GM23248 (cell line): ENCODE measurements at regions not wholly inside any gene's neighbourhood (a gene's known extent, or its start where the extent isn't known, plus 50 kb on each side); places are given as distances from the start of the nearest gene placed in this dataset.
A peak's percentile ranks its signal among the peaks of the same experiment; 100 is the strongest.

Experiments
- DNase-seq: peaks from one replicate; pipeline ENCODE4 v3.0.0-alpha.2; 2015
- H2AFZ ChIP-seq: fragments of 200-600 bp; sonication (generic); 2 replicates; pipeline ENCODE4 v1.6.1; 2016; ENCODE audit warnings: antibody characterized with exemption
- H3F3A ChIP-seq: fragments of 200-600 bp; sonication (generic); 2 replicates; pipeline ENCODE4 v1.6.1; 2016; ENCODE audit warnings: mild to moderate bottlenecking, antibody characterized with exemption, mixed run types; ENCODE audit not compliant: insufficient read depth
- H3K27ac ChIP-seq: fragments of 200-600 bp; sonication (generic); 2 replicates; pipeline ENCODE4 v1.5.1; 2016; ENCODE audit warnings: mild to moderate bottlenecking
- H3K27me3 ChIP-seq: fragments of 200-600 bp; sonication (generic); replicated peaks from 2 replicates; pipeline ENCODE4 v1.6.1; 2016; ENCODE audit warnings: mild to moderate bottlenecking; ENCODE audit not compliant: insufficient read depth
- H3K36me3 ChIP-seq: fragments of 200-600 bp; sonication (generic); 2 replicates; pipeline ENCODE4 v1.6.1; 2016; ENCODE audit warnings: low read depth, mild to moderate bottlenecking
- H3K4me1 ChIP-seq: fragments of 200-600 bp; sonication (generic); 2 replicates; pipeline ENCODE4 v1.6.1; 2016; ENCODE audit warnings: mild to moderate bottlenecking; ENCODE audit not compliant: insufficient read depth
- H3K4me2 ChIP-seq: fragments of 200-600 bp; sonication (generic); one replicate; pipeline ENCODE4 v1.6.1; 2016; ENCODE audit warnings: mild to moderate bottlenecking; ENCODE audit not compliant: unreplicated experiment
- H3K4me3 ChIP-seq: fragments of 200-600 bp; sonication (generic); 2 replicates; pipeline ENCODE4 v1.5.1; 2016; ENCODE audit warnings: mild to moderate bottlenecking
- H3K79me2 ChIP-seq: fragments of 200-600 bp; sonication (generic); 2 replicates; pipeline ENCODE4 v1.6.1; 2016; ENCODE audit warnings: mild to moderate bottlenecking; ENCODE audit not compliant: insufficient read depth
- H3K9ac ChIP-seq: fragments of 200-600 bp; sonication (generic); 2 replicates; pipeline ENCODE4 v1.6.1; 2016; ENCODE audit warnings: mild to moderate bottlenecking
- H3K9me2 ChIP-seq: fragments of 200-600 bp; sonication (generic); 2 replicates; pipeline ENCODE4 v1.6.1; 2016; ENCODE audit warnings: mixed run types, mild to moderate bottlenecking, moderate library complexity; ENCODE audit not compliant: insufficient read depth
- H3K9me3 ChIP-seq: fragments of 200-600 bp; sonication (generic); one replicate; pipeline ENCODE4 v1.6.1; 2017; ENCODE audit warnings: low read depth
- H4K20me1 ChIP-seq: fragments of 200-600 bp; sonication (generic); 2 replicates; pipeline ENCODE4 v1.6.0; 2016; ENCODE audit not compliant: insufficient read depth
- EZH2 ChIP-seq: fragments of 200-600 bp; sonication (generic); IDR thresholded peaks from 2 replicates; pipeline ENCODE4 v1.6.1; 2018; ENCODE audit warnings: antibody characterized with exemption, mild to moderate bottlenecking; ENCODE audit not compliant: insufficient read depth, poor library complexity, severe bottlenecking
- EZH2phosphoT487 ChIP-seq: fragments of 200-600 bp; sonication (generic); IDR thresholded peaks from 2 replicates; pipeline ENCODE4 v1.6.1; 2018; ENCODE audit warnings: antibody characterized with exemption, moderate library complexity, mild to moderate bottlenecking, low read depth; ENCODE audit not compliant: insufficient read depth
- whole genome bisulfite sequencing, 2 experiments: methylation state at CpG; one replicate each; pipeline ENCODE4 v1.1.6; 2015 to 2017; ENCODE audit warnings: low lambda C conversion rate in 2 of 2, low coverage in 1 of 2; ENCODE audit errors: missing lambda C conversion rate in 2 of 2; 5-methylcytosine and 5-hydroxymethylcytosine counted together
- in situ Hi-C: fragments of 300-500 bp; cut with MboI; formaldehyde crosslinking; loops from 2 replicates; pipeline ENCODE4 v1.15.0; 2020

DNA sequence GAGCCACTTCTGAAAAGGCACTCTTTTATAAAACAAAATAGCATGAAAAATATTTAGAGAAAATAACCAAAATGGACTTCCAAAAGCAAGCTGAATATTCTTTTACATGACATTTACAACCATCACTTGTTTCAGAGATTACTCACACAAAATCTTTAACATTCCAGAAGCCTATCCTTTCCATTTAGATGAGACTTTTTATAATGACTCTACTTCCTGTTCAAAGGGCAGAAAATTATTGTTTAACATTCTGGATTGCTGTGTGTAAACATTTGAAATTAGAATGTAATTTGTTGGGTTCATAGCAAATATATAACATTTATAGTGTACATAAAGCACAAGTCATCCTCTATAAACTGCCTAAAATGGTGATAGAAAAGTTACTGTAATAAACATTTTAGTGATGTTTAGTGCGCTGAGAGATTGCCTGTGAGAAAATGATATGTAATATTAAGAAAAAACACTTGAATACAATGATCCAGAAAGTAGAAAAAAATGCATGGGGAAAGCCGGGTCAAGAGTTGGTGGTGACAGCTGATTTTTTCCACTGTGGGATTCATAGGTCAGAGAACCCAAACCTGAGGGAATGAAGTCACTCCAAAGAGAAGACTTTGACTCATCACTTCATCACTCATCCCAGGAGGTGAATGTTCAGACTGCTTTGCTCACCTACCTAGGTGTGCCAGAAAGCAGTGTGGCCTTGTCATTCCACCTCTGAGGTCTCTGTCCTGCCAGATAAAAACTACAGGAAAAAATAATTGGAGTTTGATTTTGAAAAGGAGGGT lies 305.8 kb downstream of the ARPP21 start:
- TF ChIP-seq EZH2, result no peak
- no peak for TF ChIP-seq EZH2phosphoT487
- Histone ChIP-seq H3K4me2 (peak overlapping the region; percentile 58), H3F3A (peaks cover 20% of the 10 kb centered on the region), H3K27ac (peak overlapping the region; percentile 55), H3K36me3 (no peaks in the 10 kb centered on the region), H3K4me3 (no peak overlapping the region), H2AFZ (0 out of 2 replicates have a peak overlapping the region, but pooled peaks have one; percentile 4), H3K79me2 (no peaks in the 10 kb centered on the region), H3K27me3 (no peaks in the 10 kb centered on the region), H3K9me3 (no peaks in the 10 kb centered on the region), H3K9ac (no peak overlapping the region), H3K4me1 (peaks cover 22% of the 10 kb centered on the region), H4K20me1 (no peaks in the 10 kb centered on the region), H3K9me2 (no peaks in the 10 kb centered on the region)
- DNase-seq, result peak; percentile 72
- in situ Hi-C loops, result no loop called here
- WGBS, 2 experiments, result 67 to 70% methylated on average over 2 of the region's 2 CpGs

DNA sequence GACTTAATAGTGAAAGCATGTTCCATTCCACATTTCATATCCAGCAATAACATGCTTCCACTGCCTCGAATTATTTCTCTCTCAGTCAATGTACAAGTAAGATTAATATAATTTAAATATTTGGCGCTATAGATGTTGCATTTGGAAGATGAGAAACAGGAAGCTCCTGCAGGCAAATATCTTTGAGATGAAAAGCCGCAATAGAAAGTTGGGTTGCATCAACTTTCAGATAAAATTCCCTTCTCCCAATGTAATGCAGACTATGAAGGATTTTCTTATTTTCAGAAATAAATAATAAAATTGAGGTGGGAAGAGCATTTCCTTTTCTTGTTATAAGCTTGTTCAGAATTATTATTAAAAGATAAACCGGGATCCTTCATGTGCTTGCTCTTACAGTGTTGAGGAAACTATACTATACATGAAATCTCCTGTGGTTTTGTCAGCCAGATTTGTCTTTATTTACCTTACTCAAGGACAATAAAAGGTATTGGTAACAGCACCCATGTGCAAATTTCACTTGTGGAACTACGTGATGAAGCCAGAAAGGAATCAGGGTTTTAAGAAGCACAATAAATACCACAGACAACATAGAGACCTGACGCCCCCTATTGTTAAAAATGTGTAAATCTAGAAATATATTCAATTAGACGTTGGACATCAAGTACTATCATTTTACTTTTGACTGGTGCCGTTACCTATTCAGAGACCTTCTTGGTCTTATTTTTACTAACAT lies 307.0 kb downstream of the ARPP21 start:
- Histone ChIP-seq H3K27ac (no peak overlapping the region), H3K36me3 (no peaks in the 10 kb centered on the region), H2AFZ (no peak overlapping the region), H3K79me2 (no peaks in the 10 kb centered on the region), H3K9me3 (no peaks in the 10 kb centered on the region), H3K4me1 (peaks cover 22% of the 10 kb centered on the region), H3F3A (peaks cover 20% of the 10 kb centered on the region), H3K9me2 (no peaks in the 10 kb centered on the region), H3K4me3 (no peak overlapping the region), H3K4me2 (no peak overlapping the region), H3K27me3 (no peaks in the 10 kb centered on the region), H3K9ac (no peak overlapping the region), H4K20me1 (no peaks in the 10 kb centered on the region)
- in situ Hi-C loops, result no loop called here
- no peak for TF ChIP-seq EZH2
- TF ChIP-seq EZH2phosphoT487, result no peak
- DNase-seq, result peak; percentile 51
- WGBS, 2 experiments, result 54 to 55% methylated on average over 8 of the region's 8 CpGs

DNA sequence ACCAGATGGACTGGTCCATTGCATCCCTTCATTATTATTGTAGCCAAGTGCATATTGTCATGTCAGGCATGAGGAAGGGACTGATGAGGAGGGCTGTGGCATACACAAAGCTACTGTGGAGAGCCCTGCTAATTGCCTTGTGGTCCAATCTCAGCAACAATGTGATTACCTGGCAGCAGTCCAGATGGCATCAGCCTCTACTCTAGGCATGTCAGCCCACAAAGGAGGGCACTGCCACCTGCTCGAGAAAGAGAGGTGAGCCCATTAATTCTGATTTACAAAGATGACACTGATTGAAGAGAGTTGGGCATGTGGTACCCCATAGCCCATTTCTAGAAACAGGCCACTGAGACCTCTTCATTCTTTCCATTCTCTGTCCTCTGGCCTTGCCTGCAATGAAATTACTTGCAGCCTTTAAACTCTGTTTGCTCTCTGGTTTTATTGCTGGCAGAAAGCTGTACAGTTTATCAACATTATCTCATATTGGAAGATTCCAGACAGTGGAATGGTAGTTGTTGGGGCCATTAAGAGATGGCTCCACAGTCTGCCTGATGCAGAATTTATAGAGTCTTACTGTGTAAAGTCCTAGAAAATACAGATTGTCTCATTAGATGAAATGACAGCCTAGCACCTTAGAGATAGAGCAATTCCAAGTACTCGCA lies 307.7 kb downstream of the ARPP21 start:
- Histone ChIP-seq H3F3A (peaks cover 20% of the 10 kb centered on the region), H3K4me2 (no peak overlapping the region), H3K9me3 (no peaks in the 10 kb centered on the region), H3K4me3 (no peak overlapping the region), H3K27ac (no peak overlapping the region), H3K36me3 (no peaks in the 10 kb centered on the region), H3K9ac (no peak overlapping the region), H3K9me2 (no peaks in the 10 kb centered on the region), H3K27me3 (no peaks in the 10 kb centered on the region), H2AFZ (no peak overlapping the region), H3K4me1 (peaks cover 22% of the 10 kb centered on the region), H3K79me2 (no peaks in the 10 kb centered on the region), H4K20me1 (no peaks in the 10 kb centered on the region)
- DNase-seq, result no peak
- WGBS, 2 experiments, result 88 to 94% methylated on average over 2 of the region's 2 CpGs
- in situ Hi-C loops, result no loop called here
- TF ChIP-seq EZH2phosphoT487, result no peak
- no peak for TF ChIP-seq EZH2

DNA sequence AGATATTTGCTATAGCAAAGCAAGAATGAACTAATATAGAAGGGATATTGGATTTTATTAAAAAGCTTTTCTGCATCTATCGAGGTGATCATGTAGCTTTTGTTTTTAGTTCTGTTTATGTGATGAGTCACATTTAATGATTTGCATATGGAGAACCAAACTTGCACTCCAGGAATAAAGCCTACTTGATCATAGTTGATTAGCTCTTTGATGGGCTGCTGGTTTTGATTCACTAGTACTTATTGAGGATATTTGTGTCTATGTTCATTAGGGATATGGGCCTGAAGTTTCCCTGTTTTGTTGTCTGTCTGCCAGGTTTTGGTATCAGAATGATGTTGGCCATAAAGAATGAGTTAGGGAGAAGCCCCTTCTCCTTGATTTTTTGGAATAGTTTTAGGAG lies 310.7 kb downstream of the ARPP21 start:
- Histone ChIP-seq H3K9me3 (no peaks in the 10 kb centered on the region), H3F3A (peaks cover 14% of the 10 kb centered on the region), H3K4me3 (no peak overlapping the region), H3K4me1 (peaks cover 15% of the 10 kb centered on the region), H3K79me2 (no peaks in the 10 kb centered on the region), H3K27me3 (no peaks in the 10 kb centered on the region), H3K9me2 (no peaks in the 10 kb centered on the region), H3K36me3 (no peaks in the 10 kb centered on the region), H2AFZ (no peak overlapping the region), H3K27ac (no peak overlapping the region), H3K4me2 (no peak overlapping the region), H4K20me1 (no peaks in the 10 kb centered on the region), H3K9ac (no peak overlapping the region)
- TF ChIP-seq EZH2phosphoT487, result no peak
- no peak for TF ChIP-seq EZH2
- no peak for DNase-seq
- in situ Hi-C loops, result loop anchor here (10.0 to 25.0 kb wide), 2 partner anchors 587 to 755 kb away; no protein-coding TSS in a partner anchor
- WGBS, 2 experiments, result 2 to 5% methylated on average over 1 of the region's 1 CpG
